Fibroblast of skin of right biceps (primary cell): ENCODE measurements at regions not wholly inside any gene's neighbourhood (a gene's known extent, or its start where the extent isn't known, plus 50 kb on each side); places are given as distances from the start of the nearest gene placed in this dataset.
"Not testable (repeated sequence)": the region's sequence is repeated elsewhere in the genome, so short reads cannot be mapped to it uniquely, and the experiment has no call there.

ENCODE experiments used
- DNase-seq: peaks from one replicate; pipeline ENCODE4 v3.0.0-alpha.2; 2013

- DNase-seq: no peak
Observed at GRCh38 chr5:176748967-176749935, 61.1 kb upstream of the UNC5A start.

GRCh38 chr5:176750144-176750543 is 60.2 kb upstream of the UNC5A start:
- no peak for DNase-seq

GRCh38 chr5:176754376-176754973 is 55.9 kb upstream of the UNC5A start:
- DNase-seq: peak; percentile 3

GRCh38 chr5:176755593-176755992 is 54.8 kb upstream of the UNC5A start:
- DNase-seq: not testable (repeated sequence)

- not testable (repeated sequence) for DNase-seq
Observed at GRCh38 chr5:176757569-176757968, 52.8 kb upstream of the UNC5A start.
